ENCODE measurements at regions not wholly inside any gene's neighbourhood (a gene's known extent, or its start where the extent isn't known, plus 50 kb on each side); places are given as distances from the start of the nearest gene placed in this dataset.
"Not testable (repeated sequence)": the region's sequence is repeated elsewhere in the genome, so short reads cannot be mapped to it uniquely, and the experiment has no call there.

DNA sequence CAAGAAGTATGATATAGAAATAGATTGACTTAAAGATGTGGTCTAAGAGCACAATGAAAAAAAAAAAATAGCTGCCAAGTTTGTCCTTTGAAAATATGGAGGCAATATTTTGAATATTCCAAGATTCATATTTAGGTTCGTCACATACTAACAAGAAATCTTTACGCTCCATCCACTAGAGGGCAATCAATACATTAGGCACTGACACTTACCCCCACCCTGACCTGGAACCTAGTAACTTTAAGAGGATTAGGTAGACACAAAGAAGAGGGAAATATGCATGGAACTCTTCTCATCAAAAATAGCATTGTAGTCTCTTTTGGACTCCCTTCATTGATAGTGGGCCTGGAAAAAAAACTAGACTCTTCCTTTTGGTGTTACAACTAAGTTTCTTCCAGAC lies 1108.1 kb downstream of the PCDH19 start:
- H3K36me3 ChIP-seq, result no peaks in the 10 kb centered on the region
- no peak overlapping the region for H3K4me3 ChIP-seq
- intact Hi-C loops (cut with DNase I), result no loop called here
- TF ChIP-seq, protein P1, sequence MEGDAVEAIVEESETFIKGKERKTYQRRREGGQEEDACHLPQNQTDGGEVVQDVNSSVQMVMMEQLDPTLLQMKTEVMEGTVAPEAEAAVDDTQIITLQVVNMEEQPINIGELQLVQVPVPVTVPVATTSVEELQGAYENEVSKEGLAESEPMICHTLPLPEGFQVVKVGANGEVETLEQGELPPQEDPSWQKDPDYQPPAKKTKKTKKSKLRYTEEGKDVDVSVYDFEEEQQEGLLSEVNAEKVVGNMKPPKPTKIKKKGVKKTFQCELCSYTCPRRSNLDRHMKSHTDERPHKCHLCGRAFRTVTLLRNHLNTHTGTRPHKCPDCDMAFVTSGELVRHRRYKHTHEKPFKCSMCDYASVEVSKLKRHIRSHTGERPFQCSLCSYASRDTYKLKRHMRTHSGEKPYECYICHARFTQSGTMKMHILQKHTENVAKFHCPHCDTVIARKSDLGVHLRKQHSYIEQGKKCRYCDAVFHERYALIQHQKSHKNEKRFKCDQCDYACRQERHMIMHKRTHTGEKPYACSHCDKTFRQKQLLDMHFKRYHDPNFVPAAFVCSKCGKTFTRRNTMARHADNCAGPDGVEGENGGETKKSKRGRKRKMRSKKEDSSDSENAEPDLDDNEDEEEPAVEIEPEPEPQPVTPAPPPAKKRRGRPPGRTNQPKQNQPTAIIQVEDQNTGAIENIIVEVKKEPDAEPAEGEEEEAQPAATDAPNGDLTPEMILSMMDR (IDR thresholded peaks at IDR 0.05), result no peak
- no peak for TF ChIP-seq POLR2A (IDR thresholded peaks at IDR 0.05)
- no peaks in the 10 kb centered on the region for H3K9me3 ChIP-seq
- DNase-seq, result no peak
- H3K4me1 ChIP-seq, result no peaks in the 10 kb centered on the region
- WGBS, 2 donors, result 10 to 32% methylated on average over 2 of the region's 2 CpGs
- H3K27me3 ChIP-seq, result no peaks in the 10 kb centered on the region
- H3K27ac ChIP-seq, result no peak overlapping the region

DNA sequence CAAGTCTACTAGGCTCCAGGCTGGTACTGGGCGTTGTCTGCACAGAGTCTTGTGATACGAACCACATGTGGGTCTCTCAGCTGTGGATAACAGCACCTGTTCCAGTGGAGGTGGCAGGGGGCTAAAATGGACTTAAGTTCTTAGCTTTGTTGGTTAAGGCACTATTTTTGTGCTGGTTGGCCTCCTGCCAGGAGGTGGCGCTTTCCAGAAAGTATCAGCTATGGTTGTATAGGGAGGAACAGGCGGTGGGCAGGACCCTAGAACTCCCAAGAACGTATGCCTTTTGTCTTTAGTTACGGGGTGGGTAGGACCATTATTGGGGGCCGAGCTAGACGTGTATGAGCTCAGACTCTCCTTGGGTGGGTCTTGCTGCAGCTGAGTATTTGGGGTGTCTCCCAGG lies 1138.4 kb downstream of the PCDH19 start:
- Histone ChIP-seq H3K27ac (no peak overlapping the region), H3K4me1 (no peaks in the 10 kb centered on the region), H3K27me3 (no peaks in the 10 kb centered on the region), H3K9me3 (no peaks in the 10 kb centered on the region), H3K4me3 (no peak overlapping the region), H3K36me3 (no peaks in the 10 kb centered on the region)
- 89 to 91% methylated on average over 8 of the region's 8 CpGs for WGBS, 2 donors
- intact Hi-C loops (cut with DNase I), result no loop called here
- DNase-seq, result no peak
- TF ChIP-seq POLR2A (IDR thresholded peaks at IDR 0.05), result no peak
- TF ChIP-seq, protein P1 (IDR thresholded peaks at IDR 0.05), result no peak
- no peak for TF ChIP-seq POLR2AphosphoS5 (IDR thresholded peaks at IDR 0.05)
- TF ChIP-seq EP300 (IDR thresholded peaks at IDR 0.05), result no peak

DNA sequence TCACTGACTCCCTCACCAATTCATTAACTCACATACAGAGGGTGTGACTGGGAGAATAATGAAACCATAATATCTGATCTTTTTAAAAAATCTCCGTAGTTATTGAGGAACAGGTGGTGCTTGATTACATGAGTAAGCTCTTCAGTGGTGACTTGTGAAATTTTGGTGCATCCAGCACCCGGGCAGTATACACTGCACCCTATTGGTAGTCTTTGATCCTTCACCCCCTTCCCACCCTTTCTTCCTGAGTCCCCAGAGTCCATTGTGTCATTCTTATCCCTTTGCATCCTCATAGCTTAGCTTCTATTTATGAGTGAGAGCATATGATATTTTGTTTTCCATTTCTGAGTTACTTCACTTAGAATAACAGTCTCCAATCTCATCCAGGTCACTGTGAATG lies 1143.8 kb downstream of the PCDH19 start:
- H3K9me3 ChIP-seq, result no peaks in the 10 kb centered on the region
- no peak overlapping the region for H3K4me3 ChIP-seq
- no peak overlapping the region for H3K27ac ChIP-seq
- intact Hi-C loops (cut with DNase I), result no loop called here
- WGBS, 2 donors, result 78 to 86% methylated on average over 2 of the region's 2 CpGs
- no peaks in the 10 kb centered on the region for H3K27me3 ChIP-seq
- H3K4me1 ChIP-seq, result no peaks in the 10 kb centered on the region
- H3K36me3 ChIP-seq, result no peaks in the 10 kb centered on the region
- no peak for DNase-seq
- TF ChIP-seq POLR2A (IDR thresholded peaks at IDR 0.05), result no peak

DNA sequence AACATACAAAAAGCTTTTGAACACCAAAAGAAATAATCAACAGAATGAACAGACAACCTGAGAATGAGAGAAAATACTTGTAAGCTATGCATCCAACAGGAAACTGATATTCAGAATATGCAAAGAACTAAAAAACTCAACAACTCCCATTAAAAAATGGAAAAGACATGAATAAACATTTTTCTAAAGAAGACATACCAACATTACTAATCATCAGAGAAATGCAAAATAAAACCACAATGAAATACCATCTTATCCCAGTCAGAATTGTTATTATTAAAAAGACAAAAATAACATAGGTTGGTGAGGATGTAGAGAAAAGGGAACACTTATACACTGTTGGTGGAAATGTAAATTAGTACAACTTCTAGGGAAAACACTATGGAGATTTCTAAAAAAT lies 1161.9 kb downstream of the PCDH19 start:
- no peak for DNase-seq
- intact Hi-C loops (cut with DNase I), result no loop called here
- Histone ChIP-seq H3K4me3 (no peak overlapping the region), H3K27ac (no peak overlapping the region), H3K27me3 (no peaks in the 10 kb centered on the region), H3K4me1 (no peaks in the 10 kb centered on the region), H3K9me3 (no peaks in the 10 kb centered on the region), H3K36me3 (no peaks in the 10 kb centered on the region)
- no peak for TF ChIP-seq POLR2AphosphoS5 (IDR thresholded peaks at IDR 0.05)
- TF ChIP-seq, protein P1 (IDR thresholded peaks at IDR 0.05), result no peak
- no peak for TF ChIP-seq EP300 (IDR thresholded peaks at IDR 0.05)
- no peak for TF ChIP-seq POLR2A (IDR thresholded peaks at IDR 0.05)

DNA sequence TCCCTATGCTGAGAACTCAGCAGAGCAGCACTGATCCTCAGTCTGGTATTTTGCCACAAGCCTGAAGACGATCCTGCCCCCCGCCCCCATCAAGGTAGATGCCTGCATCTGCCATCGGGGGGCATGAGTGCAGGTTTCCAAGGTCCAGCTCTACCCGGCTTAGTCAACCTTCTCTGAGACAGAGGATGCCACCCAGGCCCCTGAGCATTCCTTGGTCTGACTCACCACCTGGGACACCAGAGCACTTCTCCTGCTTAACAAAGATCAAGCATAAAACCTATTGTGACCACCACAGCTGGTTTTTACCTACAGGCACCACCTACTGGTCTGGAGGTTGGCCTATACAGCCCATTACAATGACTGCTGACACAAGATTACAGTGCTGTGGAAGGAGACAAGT lies 1168.1 kb downstream of the PCDH19 start:
- DNase-seq, result no peak
- no peak overlapping the region for H3K27ac ChIP-seq
- intact Hi-C loops (cut with DNase I), result no loop called here
- H3K4me3 ChIP-seq, result no peak overlapping the region
- no peaks in the 10 kb centered on the region for H3K27me3 ChIP-seq
- H3K4me1 ChIP-seq, result no peaks in the 10 kb centered on the region
- no peaks in the 10 kb centered on the region for H3K36me3 ChIP-seq
- WGBS, 2 donors, result 82 to 88% methylated on average over 4 of the region's 4 CpGs
- no peaks in the 10 kb centered on the region for H3K9me3 ChIP-seq
- TF ChIP-seq POLR2A (IDR thresholded peaks at IDR 0.05) (no peak), EP300 (IDR thresholded peaks at IDR 0.05) (no peak)
- TF ChIP-seq, protein P1 (IDR thresholded peaks at IDR 0.05), result no peak

DNA sequence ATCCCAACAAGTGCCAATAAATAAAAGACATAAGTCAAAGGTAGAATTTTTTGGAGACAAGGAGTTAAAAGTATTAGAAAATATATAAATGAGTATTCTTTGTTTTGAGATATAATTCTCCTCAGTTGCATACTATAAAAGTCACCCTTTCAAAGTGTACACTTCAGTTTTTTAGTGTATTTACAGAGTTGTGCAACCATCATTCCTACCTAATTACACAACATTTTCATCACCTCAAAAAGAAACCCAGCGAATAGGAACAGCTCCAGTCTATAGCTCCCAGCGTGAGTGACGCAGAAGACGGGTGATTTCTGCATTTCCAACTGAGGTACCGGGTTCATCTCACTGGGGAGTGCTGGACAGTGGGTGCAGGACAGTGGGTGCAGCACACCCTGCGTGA lies 1175.7 kb downstream of the PCDH19 start:
- H3K4me1 ChIP-seq; H3K27me3 ChIP-seq; H3K9me3 ChIP-seq; intact Hi-C loops (cut with DNase I); H3K27ac ChIP-seq; H3K4me3 ChIP-seq; H3K36me3 ChIP-seq; DNase-seq: not testable (repeated sequence)
- WGBS, 2 donors, result 91 to 97% methylated on average over 6 of the region's 6 CpGs
